Gastrocnemius medialis (tissue), 4 donors: ENCODE measurements at regions not wholly inside any gene's neighbourhood (a gene's known extent, or its start where the extent isn't known, plus 50 kb on each side); places are given as distances from the start of the nearest gene placed in this dataset.

Experiments
- POLR2A ChIP-seq, 2 donors: fragments of 450-650 bp; IDR thresholded peaks; one replicate each; pipeline ENCODE4 v1.6.1; 2017; ENCODE audit warnings: antibody characterized with exemption in 2 of 2, mild to moderate bottlenecking in 2 of 2, moderate library complexity in 2 of 2
- TF ChIP-seq, protein P1 (sequence below), 5 experiments: fragments of 450-650 bp in 3 of 5; fragments of 200-600 bp in 2 of 5; sonication (generic) in 2 of 5; IDR thresholded peaks in 4 of 5; conservative IDR thresholded peaks in 1 of 5; 1 replicate in 4 of 5; 2 replicates in 1 of 5; pipeline ENCODE4 v1.5.1; 2016 to 2019; ENCODE audit warnings: antibody characterized with exemption in 5 of 5, mild to moderate bottlenecking in 3 of 5, moderate library complexity in 3 of 5

DNA sequence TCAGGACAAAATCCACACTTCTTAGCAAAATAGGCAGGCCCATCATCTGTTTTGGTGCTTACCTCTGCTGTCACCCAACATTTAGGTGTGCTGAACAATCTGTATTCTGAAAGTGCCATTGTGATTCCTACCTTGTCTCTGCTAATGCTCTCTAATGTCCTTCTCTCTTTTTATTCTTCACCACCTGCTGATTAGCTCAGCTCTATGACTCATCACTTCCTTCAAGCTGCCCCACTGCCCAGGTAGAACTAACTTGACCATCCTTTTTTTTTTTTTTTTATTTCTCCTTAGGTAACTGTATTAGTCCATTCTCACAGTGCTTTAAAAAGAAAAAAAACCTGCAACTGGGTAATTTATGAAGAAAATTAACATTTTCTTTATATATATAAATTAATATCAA is 478.7 kb upstream of the POU3F3 start:
- TF ChIP-seq, protein P1, sequence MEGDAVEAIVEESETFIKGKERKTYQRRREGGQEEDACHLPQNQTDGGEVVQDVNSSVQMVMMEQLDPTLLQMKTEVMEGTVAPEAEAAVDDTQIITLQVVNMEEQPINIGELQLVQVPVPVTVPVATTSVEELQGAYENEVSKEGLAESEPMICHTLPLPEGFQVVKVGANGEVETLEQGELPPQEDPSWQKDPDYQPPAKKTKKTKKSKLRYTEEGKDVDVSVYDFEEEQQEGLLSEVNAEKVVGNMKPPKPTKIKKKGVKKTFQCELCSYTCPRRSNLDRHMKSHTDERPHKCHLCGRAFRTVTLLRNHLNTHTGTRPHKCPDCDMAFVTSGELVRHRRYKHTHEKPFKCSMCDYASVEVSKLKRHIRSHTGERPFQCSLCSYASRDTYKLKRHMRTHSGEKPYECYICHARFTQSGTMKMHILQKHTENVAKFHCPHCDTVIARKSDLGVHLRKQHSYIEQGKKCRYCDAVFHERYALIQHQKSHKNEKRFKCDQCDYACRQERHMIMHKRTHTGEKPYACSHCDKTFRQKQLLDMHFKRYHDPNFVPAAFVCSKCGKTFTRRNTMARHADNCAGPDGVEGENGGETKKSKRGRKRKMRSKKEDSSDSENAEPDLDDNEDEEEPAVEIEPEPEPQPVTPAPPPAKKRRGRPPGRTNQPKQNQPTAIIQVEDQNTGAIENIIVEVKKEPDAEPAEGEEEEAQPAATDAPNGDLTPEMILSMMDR (IDR thresholded peaks at IDR 0.05 in 4 of 5, conservative IDR thresholded peaks at IDR 0.05 in 1 of 5), result no peak
- no peak for TF ChIP-seq POLR2A (IDR thresholded peaks at IDR 0.05)
